GM21576 (cell line): ENCODE measurements at regions not wholly inside any gene's neighbourhood (a gene's known extent, or its start where the extent isn't known, plus 50 kb on each side); places are given as distances from the start of the nearest gene placed in this dataset.
"Not testable (repeated sequence)": the region's sequence is repeated elsewhere in the genome, so short reads cannot be mapped to it uniquely, and the experiment has no call there.

Experiments used
- ATAC-seq: cut with Tn5 transposase; IDR thresholded peaks from one replicate; pipeline ENCODE4 v1.9.1; 2021; ENCODE audit warnings: mild to moderate bottlenecking, moderate library complexity; ENCODE audit not compliant: unreplicated experiment

- ATAC-seq, result no peak
These were observed 545.7 kb downstream of the TBL1XR1 start for GRCh38 chr3:176651622-176652021.

GRCh38 chr3:176650478-176650877, 546.8 kb downstream of the TBL1XR1 start:
- no peak for ATAC-seq

- ATAC-seq, result no peak
These were observed 549.3 kb downstream of the TBL1XR1 start for GRCh38 chr3:176647987-176648386.

- ATAC-seq, result no peak
These were observed 563.8 kb downstream of the TBL1XR1 start for GRCh38 chr3:176633511-176633910.

GRCh38 chr3:176632925-176633324, 564.4 kb downstream of the TBL1XR1 start:
- no peak for ATAC-seq

- ATAC-seq, result no peak
These were observed 566.1 kb downstream of the TBL1XR1 start for GRCh38 chr3:176631165-176631564.

GRCh38 chr3:176628101-176628639, 569.1 kb downstream of the TBL1XR1 start:
- no peak for ATAC-seq

- no peak for ATAC-seq
These were observed 573.7 kb downstream of the TBL1XR1 start for GRCh38 chr3:176623468-176624150.

- no peak for ATAC-seq
These were observed 577.4 kb downstream of the TBL1XR1 start for GRCh38 chr3:176619833-176620232.

- no peak for ATAC-seq
These were observed 581.5 kb downstream of the TBL1XR1 start for GRCh38 chr3:176615826-176616225.

- no peak for ATAC-seq
These were observed 585.6 kb downstream of the TBL1XR1 start for GRCh38 chr3:176611703-176612102.

- ATAC-seq, result no peak
These were observed 587.9 kb downstream of the TBL1XR1 start for GRCh38 chr3:176609361-176609760.

- ATAC-seq, result not testable (repeated sequence)
These were observed 591.7 kb downstream of the TBL1XR1 start for GRCh38 chr3:176605553-176605952.

GRCh38 chr3:176595307-176595706, 602.0 kb downstream of the TBL1XR1 start:
- no peak for ATAC-seq

GRCh38 chr3:176590722-176591121, 606.6 kb downstream of the TBL1XR1 start:
- no peak for ATAC-seq

- no peak for ATAC-seq
These were observed 610.2 kb downstream of the TBL1XR1 start for GRCh38 chr3:176587089-176587488.

- ATAC-seq, result no peak
These were observed 612.7 kb downstream of the TBL1XR1 start for GRCh38 chr3:176584413-176585176.

- ATAC-seq, result no peak
These were observed 613.3 kb downstream of the TBL1XR1 start for GRCh38 chr3:176583956-176584355.

- ATAC-seq, result no peak
These were observed 615.7 kb downstream of the TBL1XR1 start for GRCh38 chr3:176581589-176581988.

GRCh38 chr3:176579711-176580185, 617.5 kb downstream of the TBL1XR1 start:
- no peak for ATAC-seq

GRCh38 chr3:176578316-176578715, 619.0 kb downstream of the TBL1XR1 start:
- ATAC-seq, result no peak

GRCh38 chr3:176577447-176577846, 619.8 kb downstream of the TBL1XR1 start:
- ATAC-seq, result no peak
